ENCODE measurements at regions not wholly inside any gene's neighbourhood (a gene's known extent, or its start where the extent isn't known, plus 50 kb on each side); places are given as distances from the start of the nearest gene placed in this dataset.
"Not testable (repeated sequence)": the region's sequence is repeated elsewhere in the genome, so short reads cannot be mapped to it uniquely, and the experiment has no call there.

DNA sequence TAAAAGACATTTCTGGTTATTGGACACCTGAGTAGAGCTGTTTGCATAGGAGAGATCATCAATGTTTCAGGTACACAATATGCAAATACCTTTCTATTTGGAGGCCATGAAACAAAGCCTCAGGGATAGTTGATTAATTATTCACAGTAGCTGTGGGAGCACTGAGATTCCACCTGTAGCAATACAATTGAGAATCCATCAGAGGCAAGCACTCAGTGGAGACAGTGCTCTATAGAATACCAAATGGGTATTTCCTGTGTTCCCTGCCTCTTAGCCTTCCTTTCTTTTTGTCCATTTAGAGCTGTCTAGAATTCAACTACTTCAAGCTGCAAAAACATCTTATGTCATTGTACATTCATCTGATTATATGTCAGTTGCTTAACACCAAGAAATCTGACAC lies 1754.0 kb upstream of the ACO1 start:
- no peak for DNase-seq

DNA sequence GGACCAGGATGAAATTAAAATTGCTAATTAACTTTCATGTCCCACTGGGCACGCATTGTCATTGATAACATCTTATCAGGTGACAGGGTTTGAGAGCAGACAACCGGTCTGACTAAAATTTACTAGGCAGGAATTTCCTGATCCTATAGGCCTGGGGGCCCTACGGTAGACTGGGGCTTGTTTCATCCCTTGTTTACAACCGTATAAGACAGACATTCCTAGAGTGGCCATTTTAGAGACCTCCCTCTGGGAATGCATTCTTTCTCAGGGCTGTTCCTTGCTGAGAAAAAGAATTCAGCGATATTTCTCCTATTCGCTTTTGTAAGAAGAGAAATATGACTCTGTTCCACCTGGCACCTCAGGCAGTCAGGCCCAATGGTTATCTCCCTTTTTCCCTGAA lies 1737.8 kb upstream of the ACO1 start:
- H3K4me1 ChIP-seq (ENCODE audit: control insufficient read depth, insufficient read depth, low read length); H3K4me3 Mint-ChIP-seq; H3K27me3 Mint-ChIP-seq (ENCODE audit: insufficient read depth); H3K4me3 ChIP-seq (ENCODE audit: low read length); H3K4me1 Mint-ChIP-seq; DNase-seq; H3K27ac Mint-ChIP-seq; H3K27me3 ChIP-seq (ENCODE audit: control insufficient read depth, insufficient read depth, low read length, poor library complexity, severe bottlenecking); H3K27ac ChIP-seq (ENCODE audit: low read depth, low read length); H3K36me3 ChIP-seq (ENCODE audit: control insufficient read depth, insufficient read depth, low read length); H3K36me3 Mint-ChIP-seq (ENCODE audit: low read depth); H3K9ac ChIP-seq (ENCODE audit: extremely low read depth, low read length, poor library complexity, severe bottlenecking): not testable (repeated sequence)
- H3K9me3 Mint-ChIP-seq: peaks cover 24% of the 10 kb centered on the region
- H3K9me3 ChIP-seq (ENCODE audit: control insufficient read depth, low read length): peaks cover 30% of the 10 kb centered on the region
- WGBS, 2 experiments (ENCODE audit: insufficient coverage in 1 of 2, insufficient read length in 1 of 2): 87 to 89% methylated on average over 6 of the region's 6 CpGs

More for the DNA sequence above, 1754.0 kb upstream of the ACO1 start:
- no peak overlapping the region for H3K27ac ChIP-seq (ENCODE audit: low read depth, low read length)
- H3K9me3 ChIP-seq (ENCODE audit: control insufficient read depth, low read length): no peaks in the 10 kb centered on the region
- TF ChIP-seq, protein P1, sequence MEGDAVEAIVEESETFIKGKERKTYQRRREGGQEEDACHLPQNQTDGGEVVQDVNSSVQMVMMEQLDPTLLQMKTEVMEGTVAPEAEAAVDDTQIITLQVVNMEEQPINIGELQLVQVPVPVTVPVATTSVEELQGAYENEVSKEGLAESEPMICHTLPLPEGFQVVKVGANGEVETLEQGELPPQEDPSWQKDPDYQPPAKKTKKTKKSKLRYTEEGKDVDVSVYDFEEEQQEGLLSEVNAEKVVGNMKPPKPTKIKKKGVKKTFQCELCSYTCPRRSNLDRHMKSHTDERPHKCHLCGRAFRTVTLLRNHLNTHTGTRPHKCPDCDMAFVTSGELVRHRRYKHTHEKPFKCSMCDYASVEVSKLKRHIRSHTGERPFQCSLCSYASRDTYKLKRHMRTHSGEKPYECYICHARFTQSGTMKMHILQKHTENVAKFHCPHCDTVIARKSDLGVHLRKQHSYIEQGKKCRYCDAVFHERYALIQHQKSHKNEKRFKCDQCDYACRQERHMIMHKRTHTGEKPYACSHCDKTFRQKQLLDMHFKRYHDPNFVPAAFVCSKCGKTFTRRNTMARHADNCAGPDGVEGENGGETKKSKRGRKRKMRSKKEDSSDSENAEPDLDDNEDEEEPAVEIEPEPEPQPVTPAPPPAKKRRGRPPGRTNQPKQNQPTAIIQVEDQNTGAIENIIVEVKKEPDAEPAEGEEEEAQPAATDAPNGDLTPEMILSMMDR (conservative IDR thresholded peaks at IDR 0.05): no peak
- no peaks in the 10 kb centered on the region for H3K4me1 ChIP-seq (ENCODE audit: control insufficient read depth, insufficient read depth, low read length)
- H3K27me3 Mint-ChIP-seq (ENCODE audit: insufficient read depth): no peaks in the 10 kb centered on the region
- no peaks in the 10 kb centered on the region for H3K9me3 Mint-ChIP-seq
- no peaks in the 10 kb centered on the region for H3K27me3 ChIP-seq (ENCODE audit: control insufficient read depth, insufficient read depth, low read length, poor library complexity, severe bottlenecking)
- H3K36me3 Mint-ChIP-seq (ENCODE audit: low read depth): no peaks in the 10 kb centered on the region
- H3K4me3 Mint-ChIP-seq: no peak overlapping the region
- H3K9ac ChIP-seq (ENCODE audit: extremely low read depth, low read length, poor library complexity, severe bottlenecking): no peak overlapping the region
- H3K27ac Mint-ChIP-seq: no peak overlapping the region
- H3K4me1 Mint-ChIP-seq: no peaks in the 10 kb centered on the region
- H3K4me3 ChIP-seq (ENCODE audit: low read length): no peak overlapping the region
- H3K36me3 ChIP-seq (ENCODE audit: control insufficient read depth, insufficient read depth, low read length): no peaks in the 10 kb centered on the region

DNA sequence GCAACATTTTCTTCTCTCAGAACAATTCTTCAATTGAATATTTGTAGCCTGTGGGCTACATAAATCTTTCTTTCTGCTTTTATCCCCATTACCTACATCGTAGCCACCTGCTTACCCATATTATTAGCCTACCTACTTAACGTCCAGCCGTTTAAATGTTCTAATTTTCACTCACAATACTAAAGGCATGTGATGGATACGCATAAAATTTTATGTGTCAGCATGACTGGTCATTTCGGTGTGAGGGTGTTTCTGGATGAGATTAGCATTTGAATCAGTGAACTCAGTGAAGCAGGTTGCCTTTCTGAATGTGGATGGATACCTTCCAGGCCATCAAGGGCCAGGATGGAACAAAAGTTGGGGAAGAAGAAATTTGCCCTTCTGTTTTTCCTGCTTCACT lies 1722.5 kb upstream of the ACO1 start:
- TF ChIP-seq, protein P1 (conservative IDR thresholded peaks at IDR 0.05): no peak
- no peaks in the 10 kb centered on the region for H3K9me3 Mint-ChIP-seq
- H3K27ac ChIP-seq (ENCODE audit: low read depth, low read length): no peak overlapping the region
- no peaks in the 10 kb centered on the region for H3K27me3 ChIP-seq (ENCODE audit: control insufficient read depth, insufficient read depth, low read length, poor library complexity, severe bottlenecking)
- H3K4me3 Mint-ChIP-seq: no peak overlapping the region
- no peaks in the 10 kb centered on the region for H3K27me3 Mint-ChIP-seq (ENCODE audit: insufficient read depth)
- H3K9me3 ChIP-seq (ENCODE audit: control insufficient read depth, low read length): no peaks in the 10 kb centered on the region
- H3K4me3 ChIP-seq (ENCODE audit: low read length): no peak overlapping the region
- 83 to 87% methylated on average over 2 to 5 of the region's 5 CpGs for WGBS, 2 experiments (ENCODE audit: insufficient coverage in 1 of 2, insufficient read length in 1 of 2)
- no peak overlapping the region for H3K9ac ChIP-seq (ENCODE audit: extremely low read depth, low read length, poor library complexity, severe bottlenecking)
- H3K36me3 ChIP-seq (ENCODE audit: control insufficient read depth, insufficient read depth, low read length): no peaks in the 10 kb centered on the region
- no peaks in the 10 kb centered on the region for H3K4me1 Mint-ChIP-seq
- no peaks in the 10 kb centered on the region for H3K4me1 ChIP-seq (ENCODE audit: control insufficient read depth, insufficient read depth, low read length)
- DNase-seq: no peak
- no peak overlapping the region for H3K27ac Mint-ChIP-seq
- H3K36me3 Mint-ChIP-seq (ENCODE audit: low read depth): no peaks in the 10 kb centered on the region

DNA sequence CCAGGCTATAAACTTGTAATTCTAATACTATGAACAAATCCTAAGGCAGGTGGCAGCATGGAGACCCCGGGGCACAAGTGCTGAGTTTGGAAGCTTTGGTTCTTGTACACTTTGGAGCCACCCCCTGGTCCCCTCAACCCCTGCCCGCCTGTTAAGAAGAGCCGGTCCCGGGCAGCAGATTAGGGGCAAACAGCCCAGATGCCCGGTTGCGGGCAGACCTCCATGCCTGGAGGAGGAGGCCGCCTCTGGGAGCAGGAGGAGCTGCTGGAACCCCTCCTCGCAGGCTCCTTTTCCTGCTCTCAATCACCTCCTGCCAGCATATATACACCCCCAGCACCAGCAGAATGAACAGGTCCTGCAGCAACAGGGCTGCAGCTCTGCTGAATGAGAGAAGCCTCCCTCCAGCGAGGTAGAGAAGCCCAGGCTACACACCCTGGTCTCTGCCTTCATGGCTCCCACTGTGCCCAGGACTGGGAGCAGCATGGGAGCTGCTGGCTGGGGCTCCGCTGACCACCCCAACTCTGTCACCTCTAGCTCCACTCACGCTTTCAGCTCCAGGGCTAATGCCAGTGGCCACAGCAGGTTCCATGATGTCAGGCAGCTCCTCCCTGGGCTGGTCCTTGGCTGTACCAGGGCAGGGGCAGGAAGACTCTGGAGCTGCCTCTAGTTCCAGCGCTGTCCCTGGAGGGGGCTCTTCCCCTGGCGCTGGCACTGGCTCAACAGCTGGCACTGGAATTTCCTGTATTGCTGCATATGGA lies 1713.5 kb upstream of the ACO1 start:
- H3K36me3 Mint-ChIP-seq (ENCODE audit: low read depth): no peaks in the 10 kb centered on the region
- no peak for DNase-seq
- Histone ChIP-seq H3K27ac (ENCODE audit: low read depth, low read length) (no peak overlapping the region), H3K4me1 (ENCODE audit: control insufficient read depth, insufficient read depth, low read length) (no peaks in the 10 kb centered on the region), H3K4me3 (ENCODE audit: low read length) (no peak overlapping the region), H3K27me3 (ENCODE audit: control insufficient read depth, insufficient read depth, low read length, poor library complexity, severe bottlenecking) (no peaks in the 10 kb centered on the region), H3K36me3 (ENCODE audit: control insufficient read depth, insufficient read depth, low read length) (no peaks in the 10 kb centered on the region), H3K9me3 (ENCODE audit: control insufficient read depth, low read length) (no peaks in the 10 kb centered on the region), H3K9ac (ENCODE audit: extremely low read depth, low read length, poor library complexity, severe bottlenecking) (no peak overlapping the region)
- H3K4me1 Mint-ChIP-seq: no peaks in the 10 kb centered on the region
- H3K4me3 Mint-ChIP-seq: no peak overlapping the region
- H3K27ac Mint-ChIP-seq: no peak overlapping the region
- H3K27me3 Mint-ChIP-seq (ENCODE audit: insufficient read depth): no peaks in the 10 kb centered on the region
- 90 to 91% methylated on average over 5 to 13 of the region's 13 CpGs for WGBS, 2 experiments (ENCODE audit: insufficient coverage in 1 of 2, insufficient read length in 1 of 2)
- TF ChIP-seq, protein P1 (conservative IDR thresholded peaks at IDR 0.05): no peak
- H3K9me3 Mint-ChIP-seq: no peaks in the 10 kb centered on the region
